ENCODE measurements at regions not wholly inside any gene's neighbourhood (a gene's known extent, or its start where the extent isn't known, plus 50 kb on each side); places are given as distances from the start of the nearest gene placed in this dataset.

- no TSS peak for BruUV-seq (replicated peaks)
- DNase-seq (ENCODE audit: low spot score), result peak; percentile 3
- Histone ChIP-seq H3K27ac (ENCODE audit: low read depth, low read length, poor library complexity, severe bottlenecking) (no peak overlapping the region), H3K9me3 (ENCODE audit: low read depth, low read length, poor library complexity, severe bottlenecking) (no peaks in the 10 kb centered on the region), H3K27me3 (replicated peaks; ENCODE audit: insufficient read depth, low read depth, low read length, poor library complexity) (no peaks in the 10 kb centered on the region), H3K4me1 (ENCODE audit: insufficient read depth, low read length, poor library complexity, severe bottlenecking) (no peaks in the 10 kb centered on the region), H3K36me3 (ENCODE audit: insufficient read depth, low read length, poor library complexity, severe bottlenecking) (no peaks in the 10 kb centered on the region), H3K4me3 (ENCODE audit: low read depth, low read length, poor library complexity, severe bottlenecking) (no peak overlapping the region)
- intact Hi-C loops (cut with micrococcal nuclease; ENCODE audit: unreplicated experiment), result no loop called here
- ChIA-PET POLR2A (ENCODE audit: low non-redundant PET) (no interaction called here), CTCF (no interaction called here)
- no peak for TF ChIP-seq CTCF (conservative IDR thresholded peaks at IDR 0.05; ENCODE audit: low read depth, low read length)
- no peak for TF ChIP-seq EZH2 (IDR thresholded peaks at IDR 0.05; ENCODE audit: borderline replicate concordance, low read depth, low read length, poor library complexity, severe bottlenecking)
Measured at GRCh38 chrX:25295466-25295865, 279.7 kb upstream of the ARX start.

DNA sequence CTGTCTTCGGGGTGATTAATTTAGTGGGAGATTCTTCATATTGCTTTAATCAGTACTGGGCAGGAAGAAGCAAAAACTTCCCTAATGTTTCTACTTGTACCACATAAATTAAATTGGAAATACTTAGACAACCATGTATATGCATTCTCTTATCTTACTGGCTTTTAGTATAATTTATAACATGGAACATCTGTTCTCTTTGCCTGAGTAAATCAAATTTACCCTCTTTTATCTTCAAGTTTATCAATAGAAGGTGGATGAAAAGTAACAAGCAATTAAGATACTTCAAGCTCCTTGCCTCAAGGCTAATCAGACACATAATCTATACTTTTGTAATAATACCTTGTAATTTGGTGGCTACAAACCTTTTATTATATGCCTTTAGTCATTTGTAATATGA lies 274.4 kb upstream of the ARX start:
- no TSS peak for BruUV-seq (replicated peaks)
- ChIA-PET CTCF (no interaction called here), POLR2A (ENCODE audit: low non-redundant PET) (no interaction called here)
- Histone ChIP-seq H3K9me3 (ENCODE audit: low read depth, low read length, poor library complexity, severe bottlenecking) (no peaks in the 10 kb centered on the region), H3K27ac (ENCODE audit: low read depth, low read length, poor library complexity, severe bottlenecking) (no peak overlapping the region), H3K4me3 (ENCODE audit: low read depth, low read length, poor library complexity, severe bottlenecking) (no peak overlapping the region), H3K4me1 (ENCODE audit: insufficient read depth, low read length, poor library complexity, severe bottlenecking) (no peaks in the 10 kb centered on the region), H3K36me3 (ENCODE audit: insufficient read depth, low read length, poor library complexity, severe bottlenecking) (no peaks in the 10 kb centered on the region), H3K27me3 (replicated peaks; ENCODE audit: insufficient read depth, low read depth, low read length, poor library complexity) (peaks cover 20% of the 10 kb centered on the region)
- no peak for TF ChIP-seq CTCF (conservative IDR thresholded peaks at IDR 0.05; ENCODE audit: low read depth, low read length)
- intact Hi-C loops (cut with micrococcal nuclease; ENCODE audit: unreplicated experiment), result no loop called here
- no peak for DNase-seq (ENCODE audit: low spot score)

DNA sequence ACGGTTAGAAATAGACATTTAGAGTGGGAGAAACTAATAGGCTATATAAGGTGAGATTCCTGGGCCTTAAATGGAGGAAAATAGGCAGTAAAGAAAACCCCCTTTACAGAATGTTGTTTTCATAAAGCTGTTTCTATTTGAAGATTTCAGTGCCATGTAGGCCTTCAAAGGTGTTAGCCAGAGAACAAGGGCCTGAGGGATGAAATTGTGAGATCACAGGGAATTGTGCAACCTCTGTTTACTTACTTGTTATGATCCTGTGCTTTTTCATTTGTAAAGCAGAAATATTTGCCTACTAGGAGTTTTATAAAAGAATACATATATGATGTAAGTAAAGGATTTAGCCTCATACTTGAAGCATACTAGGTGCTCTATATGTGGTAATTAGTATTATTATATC lies 272.9 kb upstream of the ARX start:
- POLR2A ChIA-PET (ENCODE audit: low non-redundant PET), result no interaction called here
- intact Hi-C loops (cut with micrococcal nuclease; ENCODE audit: unreplicated experiment), result loop anchor here (10.0 kb wide), 1 partner anchor 274 kb away; the partner anchor contains the start of gene ARX
- TF ChIP-seq EZH2 (IDR thresholded peaks at IDR 0.05; ENCODE audit: borderline replicate concordance, low read depth, low read length, poor library complexity, severe bottlenecking), result no peak
- TF ChIP-seq CTCF (conservative IDR thresholded peaks at IDR 0.05; ENCODE audit: low read depth, low read length), result no peak
- BruUV-seq (replicated peaks), result no TSS peak
- Histone ChIP-seq H3K4me3 (ENCODE audit: low read depth, low read length, poor library complexity, severe bottlenecking) (no peak overlapping the region), H3K36me3 (ENCODE audit: insufficient read depth, low read length, poor library complexity, severe bottlenecking) (no peaks in the 10 kb centered on the region), H3K4me1 (ENCODE audit: insufficient read depth, low read length, poor library complexity, severe bottlenecking) (no peaks in the 10 kb centered on the region), H3K27me3 (replicated peaks; ENCODE audit: insufficient read depth, low read depth, low read length, poor library complexity) (peaks cover 20% of the 10 kb centered on the region), H3K27ac (ENCODE audit: low read depth, low read length, poor library complexity, severe bottlenecking) (no peak overlapping the region), H3K9me3 (ENCODE audit: low read depth, low read length, poor library complexity, severe bottlenecking) (no peaks in the 10 kb centered on the region)
- no peak for DNase-seq (ENCODE audit: low spot score)
- CTCF ChIA-PET, result no interaction called here

All from A673 (cell line).